IMR-90 (cell line): ENCODE measurements at regions not wholly inside any gene's neighbourhood (a gene's known extent, or its start where the extent isn't known, plus 50 kb on each side); places are given as distances from the start of the nearest gene placed in this dataset.
"Not testable (repeated sequence)": the region's sequence is repeated elsewhere in the genome, so short reads cannot be mapped to it uniquely, and the experiment has no call there.

Experiments
- ATAC-seq: fragments of 200-7000 bp; cut with Tn5 transposase; 2 replicates; pipeline ENCODE4 v1.9.1; 2020; ENCODE audit warnings: low read depth, mild to moderate bottlenecking, moderate library complexity
- BruUV-seq: library from RNA; stranded (reverse); fragments of 400-500 nt; replicated peaks from 2 replicates; lab custom pipeline; 2021; lab: Mats Ljungman, UMichigan
- CTCF ChIA-PET: fragments of 300-600 bp; formaldehyde crosslinking; extraction: SDS; loops from one replicate; lab custom pipeline; 2021; ENCODE audit warnings: antibody characterized with exemption; lab: Yijun Ruan, JAX
- POLR2A ChIA-PET: fragments of 300-600 bp; sonication (Branson Sonifier 250); formaldehyde crosslinking; loops from one replicate; lab custom pipeline; 2022; ENCODE audit warnings: antibody characterized with exemption; ENCODE audit not compliant: unreplicated experiment; lab: Charles Lee
- DNase-seq: peaks from one replicate; pipeline ENCODE4 v3.0.0; 2013
- H2AFZ ChIP-seq: replicated peaks from 2 replicates; pipeline ENCODE3; 2013; ENCODE audit warnings: low read length, mild to moderate bottlenecking; ENCODE audit not compliant: poor library complexity
- H2AK5ac ChIP-seq: 2 replicates; pipeline ENCODE4 v1.6.1; 2013; ENCODE audit warnings: low read depth, low read length, inconsistent platforms
- H2AK9ac ChIP-seq: replicated peaks from 2 replicates; pipeline ENCODE3; 2013; ENCODE audit warnings: mild to moderate bottlenecking, low read depth, low read length, moderate library complexity; ENCODE audit not compliant: poor library complexity
- H2BK120ac ChIP-seq: 2 replicates; pipeline ENCODE4 v1.6.1; 2013; ENCODE audit warnings: low read depth, low read length, inconsistent platforms
- H2BK15ac ChIP-seq: 3 replicates; pipeline ENCODE4 v1.6.1; 2013; ENCODE audit warnings: low read depth, low read length, inconsistent platforms
- H2BK20ac ChIP-seq: 2 replicates; pipeline ENCODE4 v1.6.1; 2013; ENCODE audit warnings: low read depth, mild to moderate bottlenecking, inconsistent platforms, low read length, moderate library complexity
- H2BK5ac ChIP-seq: 2 replicates; pipeline ENCODE4 v1.6.1; 2013; ENCODE audit warnings: mild to moderate bottlenecking, low read depth, low read length, inconsistent platforms; ENCODE audit not compliant: poor library complexity, severe bottlenecking
- H3K14ac ChIP-seq: replicated peaks from 2 replicates; pipeline ENCODE4 v1.6.1; 2013; ENCODE audit warnings: low read depth, low read length, inconsistent platforms
- H3K18ac ChIP-seq: 2 replicates; pipeline ENCODE4 v1.6.1; 2013; ENCODE audit warnings: low read depth, low read length, control low read depth
- H3K23ac ChIP-seq: 2 replicates; pipeline ENCODE4 v1.6.1; 2013; ENCODE audit warnings: low read depth, low read length, inconsistent platforms
- H3K27ac ChIP-seq: 2 replicates; pipeline ENCODE4 v1.5.1; 2013; ENCODE audit warnings: mild to moderate bottlenecking, control low read depth, low read length; ENCODE audit not compliant: insufficient read depth
- H3K27me3 ChIP-seq: 2 replicates; pipeline ENCODE4 v1.6.1; 2013; ENCODE audit warnings: low read length; ENCODE audit not compliant: control insufficient read depth, insufficient read depth
- H3K36me3 ChIP-seq: 2 replicates; pipeline ENCODE4 v1.6.1; 2013; ENCODE audit warnings: low read length, mixed read lengths; ENCODE audit not compliant: control insufficient read depth, insufficient read depth
- H3K4ac ChIP-seq: 2 replicates; pipeline ENCODE4 v1.6.1; 2013; ENCODE audit warnings: low read depth, low read length, inconsistent platforms
- H3K4me1 ChIP-seq: 2 replicates; pipeline ENCODE4 v1.6.1; 2013; ENCODE audit warnings: low read length, mixed read lengths; ENCODE audit not compliant: control insufficient read depth, insufficient read depth
- H3K4me2 ChIP-seq: 2 replicates; pipeline ENCODE4 v1.6.1; 2013; ENCODE audit warnings: low read depth, mild to moderate bottlenecking, control low read depth, low read length, moderate library complexity
- H3K4me3 ChIP-seq: 2 replicates; pipeline ENCODE4 v1.5.1; 2013; ENCODE audit warnings: low read depth, mild to moderate bottlenecking, control low read depth, low read length, moderate library complexity; ENCODE audit not compliant: insufficient read depth
- H3K56ac ChIP-seq: 2 replicates; pipeline ENCODE4 v1.6.1; 2013; ENCODE audit warnings: low read length, inconsistent platforms; ENCODE audit not compliant: insufficient read depth; ENCODE audit errors: extremely low read depth
- H3K79me1 ChIP-seq, 2 experiments: 2 replicates each; pipeline ENCODE4 v1.6.1; 2013; ENCODE audit warnings: low read length in 2 of 2, inconsistent platforms in 1 of 2, low read depth in 1 of 2
- H3K9ac ChIP-seq: 2 replicates; pipeline ENCODE4 v1.6.1; 2013; ENCODE audit warnings: low read depth, low read length, control low read depth
- H3K9me1 ChIP-seq: 2 replicates; pipeline ENCODE4 v1.6.1; 2013; ENCODE audit warnings: low read length, inconsistent platforms; ENCODE audit not compliant: insufficient read depth
- H3K9me3 ChIP-seq: 2 replicates; pipeline ENCODE4 v1.6.1; 2013; ENCODE audit warnings: low read length; ENCODE audit not compliant: control insufficient read depth, insufficient read depth
- H4K20me1 ChIP-seq: 2 replicates; pipeline ENCODE4 v1.6.1; 2013; ENCODE audit warnings: low read length, inconsistent platforms; ENCODE audit not compliant: insufficient read depth
- H4K5ac ChIP-seq: 2 replicates; pipeline ENCODE4 v1.6.1; 2013; ENCODE audit warnings: mild to moderate bottlenecking, low read depth, low read length, control low read depth
- H4K8ac ChIP-seq, 2 experiments: 2 replicates each; pipeline ENCODE4 v1.6.1; 2013; ENCODE audit warnings: low read depth in 2 of 2, low read length in 2 of 2, control low read depth in 1 of 2, inconsistent platforms in 1 of 2
- H4K91ac ChIP-seq: 2 replicates; pipeline ENCODE4 v1.6.1; 2013; ENCODE audit warnings: low read depth, low read length, inconsistent platforms; ENCODE audit not compliant: insufficient read depth
- WGBS, 2 experiments: methylation state at CpG; one replicate each; pipeline versions ENCODE4 v1.1.5 to v1.1.7; 2013; ENCODE audit warnings: missing lambda C conversion rate in 2 of 2; ENCODE audit not compliant: insufficient read length in 1 of 2; ENCODE audit errors: extremely low coverage in 2 of 2; 5-methylcytosine and 5-hydroxymethylcytosine counted together
- dilution Hi-C: fragments of 300-500 bp; cut with HindIII; formaldehyde crosslinking; loops from one replicate; pipeline ENCODE4 v1.14.3; 2018; ENCODE audit warnings: low sequenced_read_pairs; ENCODE audit not compliant: unreplicated experiment
- in situ Hi-C: fragments of 300-500 bp; cut with MboI; formaldehyde crosslinking; loops from 3 replicates; pipeline ENCODE4 v1.14.3; 2019; ENCODE audit warnings: low sequenced_read_pairs, inconsistent platforms, mixed read lengths
- intact Hi-C: fragments of 100-400 bp; cut with micrococcal nuclease; formaldehyde crosslinking; loops from 2 replicates; pipeline ENCODE4 v1.10.0; 2022

DNA sequence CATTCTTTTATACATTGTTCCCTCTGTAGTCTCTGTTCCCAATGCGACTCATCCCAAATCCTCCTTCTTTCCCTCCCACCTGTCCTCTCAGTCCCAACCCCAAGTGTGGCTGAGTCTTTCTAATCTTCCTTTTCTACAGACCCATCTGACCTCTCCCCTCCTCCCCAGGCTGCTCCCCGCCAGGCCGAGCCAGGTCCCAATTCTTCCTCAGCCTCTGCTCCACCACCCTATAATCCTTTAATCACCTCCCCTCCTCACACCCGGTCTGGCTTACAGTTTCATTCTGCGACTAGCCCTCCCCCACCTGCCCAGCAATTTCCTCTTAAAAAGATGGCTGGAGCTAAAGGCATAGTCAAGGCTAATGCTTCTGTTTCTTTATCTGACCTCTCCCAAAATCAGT is 130.6 kb downstream of the RAB38 start:
- intact Hi-C loops, H2BK120ac ChIP-seq, H2BK5ac ChIP-seq, ATAC-seq, H4K5ac ChIP-seq, H4K8ac ChIP-seq, CTCF ChIA-PET, H3K23ac ChIP-seq, in situ Hi-C loops, H3K9me1 ChIP-seq, H3K4me2 ChIP-seq, H3K4me1 ChIP-seq, H3K56ac ChIP-seq, H3K4me3 ChIP-seq, H3K14ac ChIP-seq, POLR2A ChIA-PET, H3K9me3 ChIP-seq, dilution Hi-C loops, H3K79me1 ChIP-seq, H4K20me1 ChIP-seq, H2BK15ac ChIP-seq, H2AK9ac ChIP-seq, H4K91ac ChIP-seq, H2AFZ ChIP-seq, H2BK20ac ChIP-seq, H3K27ac ChIP-seq, H3K4ac ChIP-seq, H2AK5ac ChIP-seq, H3K27me3 ChIP-seq, H3K18ac ChIP-seq, H3K36me3 ChIP-seq, DNase-seq, BruUV-seq, H3K9ac ChIP-seq: not testable (repeated sequence)
- 51% methylated on average over 5 of the region's 5 CpGs; no CpG with 5 or more reads in 1 of the 2 experiments for WGBS, 2 experiments
